SH-SY5Y (cell line): ENCODE measurements at regions not wholly inside any gene's neighbourhood (a gene's known extent, or its start where the extent isn't known, plus 50 kb on each side); places are given as distances from the start of the nearest gene placed in this dataset.

ENCODE experiments used
- GATA2 ChIP-seq: IDR thresholded peaks from 2 replicates; pipeline ENCODE4 v1.6.1; 2011; ENCODE audit warnings: mild to moderate bottlenecking, low read depth, low read length
- GATA3 ChIP-seq: IDR thresholded peaks from 2 replicates; pipeline ENCODE4 v1.6.1; 2011; ENCODE audit warnings: low read depth, mild to moderate bottlenecking, low read length, moderate library complexity

- TF ChIP-seq GATA2: no peak
- TF ChIP-seq GATA3: no peak
Measured at GRCh38 chr17:52451294-52451861, 292.9 kb upstream of the CA10 start.
